Caco-2 (cell line): ENCODE measurements at regions not wholly inside any gene's neighbourhood (a gene's known extent, or its start where the extent isn't known, plus 50 kb on each side); places are given as distances from the start of the nearest gene placed in this dataset.

Source experiments
- BruUV-seq: library from RNA; stranded (reverse); fragments of 400-500 nt; replicated peaks from 2 replicates; lab custom pipeline; 2021; lab: Mats Ljungman, UMichigan
- CTCF ChIA-PET: fragments of 300-600 bp; sonication (Branson Sonifier 250); formaldehyde crosslinking; loops from one replicate; lab custom pipeline; 2022; ENCODE audit warnings: antibody characterized with exemption; lab: Charles Lee
- POLR2A ChIA-PET: fragments of 300-600 bp; sonication (Branson Sonifier 250); formaldehyde crosslinking; loops from one replicate; lab custom pipeline; 2022; ENCODE audit warnings: antibody characterized with exemption; lab: Charles Lee
- DNase-seq, 2 experiments: peaks; one replicate each; pipeline versions ENCODE4 v3.0.0 to v3.0.0-alpha.2; 2020 to 2022
- H3K27me3 ChIP-seq: replicated peaks from 2 replicates; pipeline ENCODE4 v1.6.0; 2011; ENCODE audit warnings: low read length; ENCODE audit not compliant: control insufficient read depth, insufficient read depth
- H3K36me3 ChIP-seq: 2 replicates; pipeline ENCODE4 v1.5.1; 2011; ENCODE audit warnings: low read length; ENCODE audit not compliant: control insufficient read depth, insufficient read depth
- H3K4me1 ChIP-seq: fragments of 250-450 bp; sonication (Bioruptor Pico); 2 replicates; pipeline ENCODE4 v1.5.1; 2020; ENCODE audit warnings: mild to moderate bottlenecking
- H3K4me3 ChIP-seq: 2 replicates; pipeline ENCODE4 v1.5.1; 2011; ENCODE audit warnings: low read depth, mild to moderate bottlenecking, control low read depth, low read length
- H3K9me3 ChIP-seq: fragments of 250-450 bp; sonication (Bioruptor Pico); 2 replicates; pipeline ENCODE4 v1.5.1; 2020; ENCODE audit warnings: mild to moderate bottlenecking, moderate library complexity
- H3K27ac Mint-ChIP-seq: one replicate; pipeline ENCODE4 v1.8.0; 2022; ENCODE audit warnings: mixed read lengths; ENCODE audit not compliant: unreplicated experiment
- H3K27me3 Mint-ChIP-seq: one replicate; pipeline ENCODE4 v1.8.0; 2022; ENCODE audit warnings: mixed read lengths; ENCODE audit not compliant: insufficient read depth, unreplicated experiment
- H3K36me3 Mint-ChIP-seq: one replicate; pipeline ENCODE4 v1.8.0; 2022; ENCODE audit warnings: mild to moderate bottlenecking, mixed read lengths; ENCODE audit not compliant: insufficient read depth, unreplicated experiment
- H3K4me1 Mint-ChIP-seq: one replicate; pipeline ENCODE4 v1.8.0; 2022; ENCODE audit warnings: low read depth, mixed read lengths; ENCODE audit not compliant: unreplicated experiment
- H3K4me3 Mint-ChIP-seq: one replicate; pipeline ENCODE4 v1.8.0; 2022; ENCODE audit warnings: mild to moderate bottlenecking, moderate library complexity, mixed read lengths; ENCODE audit not compliant: unreplicated experiment
- H3K9me3 Mint-ChIP-seq: one replicate; pipeline ENCODE4 v1.8.0; 2022; ENCODE audit warnings: mixed read lengths; ENCODE audit not compliant: unreplicated experiment
- CTCF ChIP-seq, 2 experiments: fragments of 200-600 bp in 1 of 2; IDR thresholded peaks; 1 replicate in 1 of 2; 2 replicates in 1 of 2; pipeline versions ENCODE4 v1.5.1 to v1.8.0; 2011 to 2022; ENCODE audit warnings: antibody characterized with exemption in 1 of 2, control low read depth in 1 of 2, inconsistent platforms in 1 of 2, low read depth in 1 of 2, low read length in 1 of 2, mild to moderate bottlenecking in 1 of 2, moderate library complexity in 1 of 2; ENCODE audit not compliant: insufficient read depth in 1 of 2, severe bottlenecking in 1 of 2, unreplicated experiment in 1 of 2
- intact Hi-C: fragments of 100-400 bp; cut with micrococcal nuclease; formaldehyde crosslinking; loops from one replicate; pipeline ENCODE4 v1.10.0; 2022; ENCODE audit not compliant: unreplicated experiment

GRCh38 chr20:19094959-19095541 lies 117.4 kb upstream of the SLC24A3 start:
- H3K4me1 Mint-ChIP-seq: no peaks in the 10 kb centered on the region
- no peak overlapping the region for H3K4me3 Mint-ChIP-seq
- Histone ChIP-seq H3K4me1 (no peaks in the 10 kb centered on the region), H3K27me3 (0 out of 2 replicates have a peak, but pooled peaks cover 1% of the 10 kb centered on the region), H3K9me3 (no peaks in the 10 kb centered on the region), H3K36me3 (no peaks in the 10 kb centered on the region), H3K4me3 (no peak overlapping the region)
- ChIA-PET POLR2A (no interaction called here), CTCF (no interaction called here)
- BruUV-seq: no TSS peak
- no peak for TF ChIP-seq CTCF (IDR thresholded peaks at IDR 0.05; ENCODE audit: insufficient read depth in 1 of 2, low read depth in 1 of 2, low read length in 1 of 2, severe bottlenecking in 1 of 2, unreplicated experiment in 1 of 2)
- intact Hi-C loops: no loop called here
- no peaks in the 10 kb centered on the region for H3K9me3 Mint-ChIP-seq
- H3K27me3 Mint-ChIP-seq: peaks cover 3% of the 10 kb centered on the region
- no peak overlapping the region for H3K27ac Mint-ChIP-seq
- DNase-seq: no peak
- no peaks in the 10 kb centered on the region for H3K36me3 Mint-ChIP-seq

GRCh38 chr20:19095762-19096161 lies 116.7 kb upstream of the SLC24A3 start:
- BruUV-seq: no TSS peak
- Histone ChIP-seq H3K27me3 (0 out of 2 replicates have a peak, but pooled peaks cover 1% of the 10 kb centered on the region), H3K9me3 (no peaks in the 10 kb centered on the region), H3K36me3 (no peaks in the 10 kb centered on the region), H3K4me3 (no peak overlapping the region), H3K4me1 (no peaks in the 10 kb centered on the region)
- Mint-ChIP-seq H3K4me3 (no peak overlapping the region), H3K27ac (no peak overlapping the region), H3K4me1 (no peaks in the 10 kb centered on the region), H3K36me3 (no peaks in the 10 kb centered on the region), H3K27me3 (peaks cover under 1% of the 10 kb centered on the region), H3K9me3 (no peaks in the 10 kb centered on the region)
- POLR2A ChIA-PET: no interaction called here
- CTCF ChIA-PET: no interaction called here
- peak; percentile 9 to 14 for TF ChIP-seq CTCF (IDR thresholded peaks at IDR 0.05; ENCODE audit: insufficient read depth in 1 of 2, low read depth in 1 of 2, low read length in 1 of 2, severe bottlenecking in 1 of 2, unreplicated experiment in 1 of 2)
- DNase-seq: peak in 1 of 2 experiments; percentile 7
- intact Hi-C loops: no loop called here

DNA sequence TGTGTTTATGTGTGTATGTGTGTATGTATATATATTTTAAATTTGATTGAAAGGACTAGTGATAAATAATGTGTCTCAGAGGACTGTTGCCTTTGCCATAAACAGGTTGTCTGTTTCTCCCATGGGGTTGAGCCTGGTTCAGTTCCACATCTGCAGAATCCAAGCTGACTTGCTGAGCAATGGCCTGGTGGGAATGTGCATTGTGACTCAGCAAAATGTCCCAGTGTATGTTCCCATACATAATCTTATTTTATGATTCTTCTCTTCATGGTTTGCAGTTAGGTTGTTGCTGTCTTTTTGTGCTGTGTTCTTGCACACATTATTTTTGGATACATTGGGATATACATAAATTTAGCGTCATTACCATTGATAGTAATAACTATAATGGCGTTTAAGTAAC lies 115.6 kb upstream of the SLC24A3 start:
- ChIA-PET POLR2A (no interaction called here), CTCF (no interaction called here)
- Mint-ChIP-seq H3K4me3 (no peak overlapping the region), H3K4me1 (no peaks in the 10 kb centered on the region), H3K27me3 (no peaks in the 10 kb centered on the region), H3K36me3 (no peaks in the 10 kb centered on the region), H3K27ac (no peak overlapping the region), H3K9me3 (no peaks in the 10 kb centered on the region)
- Histone ChIP-seq H3K4me3 (no peak overlapping the region), H3K4me1 (no peaks in the 10 kb centered on the region), H3K36me3 (no peaks in the 10 kb centered on the region), H3K9me3 (no peaks in the 10 kb centered on the region), H3K27me3 (0 out of 2 replicates have a peak, but pooled peaks cover 1% of the 10 kb centered on the region)
- TF ChIP-seq CTCF (IDR thresholded peaks at IDR 0.05; ENCODE audit: insufficient read depth in 1 of 2, low read depth in 1 of 2, low read length in 1 of 2, severe bottlenecking in 1 of 2, unreplicated experiment in 1 of 2): no peak
- intact Hi-C loops: no loop called here
- DNase-seq: no peak
- no TSS peak for BruUV-seq
